Uterus (tissue), 3 donors: ENCODE measurements at regions not wholly inside any gene's neighbourhood (a gene's known extent, or its start where the extent isn't known, plus 50 kb on each side); places are given as distances from the start of the nearest gene placed in this dataset.

Experiments
- DNase-seq, 2 donors: peaks; one replicate each; pipeline ENCODE4 v3.0.0-alpha.2; 2019 to 2020
- H3K27ac ChIP-seq, 2 donors: fragments of 200-600 bp; sonication (generic); 1 replicate in 1 of 2; 2 replicates in 1 of 2; pipeline ENCODE4 v1.5.1; 2016 to 2018
- H3K27me3 ChIP-seq, 2 donors: fragments of 200-600 bp; sonication (generic); one replicate each; pipeline ENCODE4 v1.5.1; 2018 to 2019; ENCODE audit warnings: control low read depth in 1 of 2
- H3K36me3 ChIP-seq, 2 donors: fragments of 200-600 bp; sonication (generic); one replicate each; pipeline ENCODE4 v1.5.1; 2019; ENCODE audit warnings: control low read depth in 1 of 2
- H3K4me1 ChIP-seq, 2 donors: fragments of 200-600 bp; sonication (generic); one replicate each; pipeline ENCODE4 v1.5.1; 2018 to 2019; ENCODE audit warnings: control low read depth in 1 of 2
- H3K4me3 ChIP-seq, 2 donors: fragments of 200-600 bp; sonication (generic); 1 replicate in 1 of 2; 2 replicates in 1 of 2; pipeline ENCODE4 v1.5.1; 2018 to 2019; ENCODE audit warnings: mild to moderate bottlenecking in 1 of 2
- H3K9me3 ChIP-seq, 2 donors: fragments of 200-600 bp; sonication (generic); one replicate each; pipeline ENCODE4 v1.5.1; 2019; ENCODE audit warnings: control low read depth in 1 of 2
- CTCF ChIP-seq, 4 experiments: fragments of 200-600 bp in 2 of 4; fragments of 450-650 bp in 2 of 4; sonication (generic) in 2 of 4; IDR thresholded peaks; one replicate each; pipeline ENCODE4 v1.5.1; 2016 to 2019; ENCODE audit warnings: antibody characterized with exemption in 4 of 4, mild to moderate bottlenecking in 2 of 4, moderate library complexity in 1 of 4
- POLR2A ChIP-seq, 2 donors: fragments of 450-650 bp; IDR thresholded peaks; one replicate each; pipeline ENCODE4 v1.6.1; 2016; ENCODE audit warnings: antibody characterized with exemption in 2 of 2, mild to moderate bottlenecking in 1 of 2, moderate library complexity in 1 of 2
- intact Hi-C: fragments of 100-400 bp; cut with DNase I; formaldehyde crosslinking; loops from one replicate; pipeline ENCODE4 v1.15.1; 2023; ENCODE audit warnings: low total_unique reads
- donor health status: DM: yes; HTN: yes; CAD: no.

- H3K4me3 ChIP-seq, result no peak overlapping the region
- DNase-seq, result no peak
- intact Hi-C loops, result no loop called here
- H3K4me1 ChIP-seq, result no peaks in the 10 kb centered on the region
- H3K36me3 ChIP-seq, result no peaks in the 10 kb centered on the region
- TF ChIP-seq CTCF (IDR thresholded peaks at IDR 0.05) (no peak), POLR2A (IDR thresholded peaks at IDR 0.05) (no peak)
- H3K27ac ChIP-seq, result no peak overlapping the region
- no peaks in the 10 kb centered on the region for H3K27me3 ChIP-seq
- H3K9me3 ChIP-seq, result no peaks in the 10 kb centered on the region
Observed at GRCh38 chr10:43955978-43956377, 307.3 kb upstream of the ZNF32 start.

- intact Hi-C loops, result no loop called here
- no peaks in the 10 kb centered on the region for H3K36me3 ChIP-seq
- DNase-seq, result no peak
Observed at GRCh38 chr10:43955002-43955596, 306.4 kb upstream of the ZNF32 start.

GRCh38 chr10:43953672-43954071 is 305.0 kb upstream of the ZNF32 start:
- TF ChIP-seq CTCF (IDR thresholded peaks at IDR 0.05) (no peak), POLR2A (IDR thresholded peaks at IDR 0.05) (no peak)
- no peak overlapping the region for H3K27ac ChIP-seq
- H3K9me3 ChIP-seq, result no peaks in the 10 kb centered on the region
- no peak for DNase-seq
- H3K36me3 ChIP-seq, result no peaks in the 10 kb centered on the region
- intact Hi-C loops, result no loop called here
- H3K27me3 ChIP-seq, result no peaks in the 10 kb centered on the region
- H3K4me3 ChIP-seq, result no peak overlapping the region
- no peaks in the 10 kb centered on the region for H3K4me1 ChIP-seq

More at GRCh38 chr10:43955002-43955596, 306.4 kb upstream of the ZNF32 start:
- TF ChIP-seq CTCF (IDR thresholded peaks at IDR 0.05) (no peak), POLR2A (IDR thresholded peaks at IDR 0.05) (no peak)
- Histone ChIP-seq H3K27me3 (no peaks in the 10 kb centered on the region), H3K4me1 (no peaks in the 10 kb centered on the region), H3K4me3 (no peak overlapping the region), H3K9me3 (no peaks in the 10 kb centered on the region), H3K27ac (no peak overlapping the region)

- no peak for TF ChIP-seq CTCF (IDR thresholded peaks at IDR 0.05)
- no peak for TF ChIP-seq POLR2A (IDR thresholded peaks at IDR 0.05)
- no peak for DNase-seq
Observed at GRCh38 chr10:43952760-43953159, 304.1 kb upstream of the ZNF32 start.

GRCh38 chr10:43949351-43949750 is 300.7 kb upstream of the ZNF32 start:
- TF ChIP-seq CTCF (IDR thresholded peaks at IDR 0.05) (no peak), POLR2A (IDR thresholded peaks at IDR 0.05) (no peak)
- Histone ChIP-seq H3K9me3 (no peaks in the 10 kb centered on the region), H3K36me3 (no peaks in the 10 kb centered on the region), H3K4me1 (no peaks in the 10 kb centered on the region), H3K27me3 (no peaks in the 10 kb centered on the region), H3K4me3 (no peak overlapping the region), H3K27ac (no peak overlapping the region)
- DNase-seq, result no peak
- intact Hi-C loops, result no loop called here

More at GRCh38 chr10:43952760-43953159, 304.1 kb upstream of the ZNF32 start:
- Histone ChIP-seq H3K27me3 (no peaks in the 10 kb centered on the region), H3K9me3 (no peaks in the 10 kb centered on the region), H3K4me1 (no peaks in the 10 kb centered on the region), H3K27ac (no peak overlapping the region), H3K4me3 (no peak overlapping the region), H3K36me3 (no peaks in the 10 kb centered on the region)
- intact Hi-C loops, result no loop called here
